ENCODE measurements at regions not wholly inside any gene's neighbourhood (a gene's known extent, or its start where the extent isn't known, plus 50 kb on each side); places are given as distances from the start of the nearest gene placed in this dataset.

GRCh38 chr5:173420108-173420507, 91.9 kb upstream of the STC2 start:
- Histone ChIP-seq H3K79me1 (ENCODE audit: low read length) (no peaks in the 10 kb centered on the region), H3K4me3 (ENCODE audit: low read depth, low read length) (no peak overlapping the region), H3K14ac (ENCODE audit: low read length) (no peak overlapping the region), H3K18ac (ENCODE audit: low read length) (no peak overlapping the region), H4K91ac (ENCODE audit: low read depth, low read length) (no peak overlapping the region), H3K4ac (ENCODE audit: low read depth, low read length) (no peak overlapping the region), H4K12ac (ENCODE audit: low read depth, low read length) (no peak overlapping the region), H3K4me1 (ENCODE audit: control insufficient read depth in 1 of 2, insufficient read depth in 2 of 2, low read length in 2 of 2) (no peaks in the 10 kb centered on the region), H3K9ac (ENCODE audit: low read length) (no peak overlapping the region), H3K27me3 (ENCODE audit: insufficient read depth, low read length) (no peaks in the 10 kb centered on the region), H2AFZ (ENCODE audit: insufficient read depth, low read length, poor library complexity) (no peak overlapping the region), H2BK120ac (ENCODE audit: insufficient read depth, low read length, poor library complexity) (no peak overlapping the region), H2AK5ac (ENCODE audit: low read length) (no peak overlapping the region), H4K8ac (ENCODE audit: low read depth, low read length) (no peak overlapping the region), H3K79me2 (ENCODE audit: control insufficient read depth, insufficient read depth, low read length, poor library complexity) (no peaks in the 10 kb centered on the region), H2BK5ac (ENCODE audit: low read depth, low read length, poor library complexity) (no peak overlapping the region), H3K9me3 (ENCODE audit: insufficient read depth, low read depth, low read length) (peaks cover 23% of the 10 kb centered on the region), H3K23ac (ENCODE audit: low read length) (no peak overlapping the region), H3K4me2 (ENCODE audit: low read length) (no peak overlapping the region), H3K27ac (ENCODE audit: low read depth, low read length) (no peak overlapping the region), H3K36me3 (ENCODE audit: control insufficient read depth in 1 of 2, insufficient read depth in 2 of 2, low read length in 2 of 2) (no peaks in the 10 kb centered on the region), H2BK12ac (ENCODE audit: low read length) (no peak overlapping the region)
- DNase-seq: no peak
- no CpG with 5 or more reads among the region's 11 CpGs for WGBS (ENCODE audit: extremely low coverage, insufficient coverage, insufficient read length)

- no peak overlapping the region for H2BK5ac ChIP-seq (ENCODE audit: low read depth, low read length, poor library complexity)
- no peaks in the 10 kb centered on the region for H3K27me3 ChIP-seq (ENCODE audit: insufficient read depth, low read length)
- H3K9ac ChIP-seq (ENCODE audit: low read length): no peak overlapping the region
- no peak overlapping the region for H4K12ac ChIP-seq (ENCODE audit: low read depth, low read length)
- no CpG with 5 or more reads among the region's 5 CpGs for WGBS (ENCODE audit: extremely low coverage, insufficient coverage, insufficient read length)
- H3K14ac ChIP-seq (ENCODE audit: low read length): no peak overlapping the region
- H3K4ac ChIP-seq (ENCODE audit: low read depth, low read length): no peak overlapping the region
- no peak overlapping the region for H3K4me3 ChIP-seq (ENCODE audit: low read depth, low read length)
- H2AK5ac ChIP-seq (ENCODE audit: low read length): no peak overlapping the region
- no peak overlapping the region for H3K23ac ChIP-seq (ENCODE audit: low read length)
- no peaks in the 10 kb centered on the region for H3K4me1 ChIP-seq (ENCODE audit: control insufficient read depth in 1 of 2, insufficient read depth in 2 of 2, low read length in 2 of 2)
- H3K79me1 ChIP-seq (ENCODE audit: low read length): no peaks in the 10 kb centered on the region
- peaks cover 15% of the 10 kb centered on the region for H3K9me3 ChIP-seq (ENCODE audit: insufficient read depth, low read depth, low read length)
- H4K8ac ChIP-seq (ENCODE audit: low read depth, low read length): no peak overlapping the region
- no peaks in the 10 kb centered on the region for H3K36me3 ChIP-seq (ENCODE audit: control insufficient read depth in 1 of 2, insufficient read depth in 2 of 2, low read length in 2 of 2)
- no peak for DNase-seq
- H4K91ac ChIP-seq (ENCODE audit: low read depth, low read length): no peak overlapping the region
- H3K27ac ChIP-seq (ENCODE audit: low read depth, low read length): no peak overlapping the region
- no peak overlapping the region for H2BK12ac ChIP-seq (ENCODE audit: low read length)
- H3K79me2 ChIP-seq (ENCODE audit: control insufficient read depth, insufficient read depth, low read length, poor library complexity): no peaks in the 10 kb centered on the region
- H2AFZ ChIP-seq (ENCODE audit: insufficient read depth, low read length, poor library complexity): no peak overlapping the region
- H3K4me2 ChIP-seq (ENCODE audit: low read length): no peak overlapping the region
- no peak overlapping the region for H3K18ac ChIP-seq (ENCODE audit: low read length)
- H2BK120ac ChIP-seq (ENCODE audit: insufficient read depth, low read length, poor library complexity): no peak overlapping the region
These were observed 85.3 kb upstream of the STC2 start for GRCh38 chr5:173413471-173413982.

GRCh38 chr5:173412566-173412965, 84.4 kb upstream of the STC2 start:
- H3K14ac ChIP-seq (ENCODE audit: low read length): no peak overlapping the region
- no peak overlapping the region for H4K12ac ChIP-seq (ENCODE audit: low read depth, low read length)
- H3K79me1 ChIP-seq (ENCODE audit: low read length): no peaks in the 10 kb centered on the region
- H3K27ac ChIP-seq (ENCODE audit: low read depth, low read length): no peak overlapping the region
- H2BK120ac ChIP-seq (ENCODE audit: insufficient read depth, low read length, poor library complexity): no peak overlapping the region
- no peaks in the 10 kb centered on the region for H3K79me2 ChIP-seq (ENCODE audit: control insufficient read depth, insufficient read depth, low read length, poor library complexity)
- no peak overlapping the region for H4K8ac ChIP-seq (ENCODE audit: low read depth, low read length)
- no peak overlapping the region for H4K91ac ChIP-seq (ENCODE audit: low read depth, low read length)
- H2BK12ac ChIP-seq (ENCODE audit: low read length): no peak overlapping the region
- H3K4ac ChIP-seq (ENCODE audit: low read depth, low read length): no peak overlapping the region
- H3K36me3 ChIP-seq (ENCODE audit: control insufficient read depth in 1 of 2, insufficient read depth in 2 of 2, low read length in 2 of 2): no peaks in the 10 kb centered on the region
- no peak overlapping the region for H2AFZ ChIP-seq (ENCODE audit: insufficient read depth, low read length, poor library complexity)
- H3K9ac ChIP-seq (ENCODE audit: low read length): no peak overlapping the region
- no peaks in the 10 kb centered on the region for H3K4me1 ChIP-seq (ENCODE audit: control insufficient read depth in 1 of 2, insufficient read depth in 2 of 2, low read length in 2 of 2)
- no peak overlapping the region for H3K23ac ChIP-seq (ENCODE audit: low read length)
- no peak overlapping the region for H3K4me3 ChIP-seq (ENCODE audit: low read depth, low read length)
- H2BK5ac ChIP-seq (ENCODE audit: low read depth, low read length, poor library complexity): no peak overlapping the region
- H3K18ac ChIP-seq (ENCODE audit: low read length): no peak overlapping the region
- H3K9me3 ChIP-seq (ENCODE audit: insufficient read depth, low read depth, low read length): peaks cover 12% of the 10 kb centered on the region
- H3K4me2 ChIP-seq (ENCODE audit: low read length): no peak overlapping the region
- DNase-seq: no peak
- H2AK5ac ChIP-seq (ENCODE audit: low read length): no peak overlapping the region
- no CpG with 5 or more reads among the region's 12 CpGs for WGBS (ENCODE audit: extremely low coverage, insufficient coverage, insufficient read length)
- H3K27me3 ChIP-seq (ENCODE audit: insufficient read depth, low read length): no peaks in the 10 kb centered on the region

GRCh38 chr5:173411791-173412555, 83.8 kb upstream of the STC2 start:
- no peak overlapping the region for H2AK5ac ChIP-seq (ENCODE audit: low read length)

More at GRCh38 chr5:173411791-173412555, 83.8 kb upstream of the STC2 start:
- no peak overlapping the region for H3K14ac ChIP-seq (ENCODE audit: low read length)
- H3K9ac ChIP-seq (ENCODE audit: low read length): no peak overlapping the region
- no peak overlapping the region for H3K18ac ChIP-seq (ENCODE audit: low read length)
- H3K36me3 ChIP-seq (ENCODE audit: control insufficient read depth in 1 of 2, insufficient read depth in 2 of 2, low read length in 2 of 2): no peaks in the 10 kb centered on the region
- H3K4me3 ChIP-seq (ENCODE audit: low read depth, low read length): no peak overlapping the region
- H3K4me1 ChIP-seq (ENCODE audit: control insufficient read depth in 1 of 2, insufficient read depth in 2 of 2, low read length in 2 of 2): no peaks in the 10 kb centered on the region
- H3K27me3 ChIP-seq (ENCODE audit: insufficient read depth, low read length): no peaks in the 10 kb centered on the region
- H4K8ac ChIP-seq (ENCODE audit: low read depth, low read length): no peak overlapping the region
- no peaks in the 10 kb centered on the region for H3K79me2 ChIP-seq (ENCODE audit: control insufficient read depth, insufficient read depth, low read length, poor library complexity)
- H2AFZ ChIP-seq (ENCODE audit: insufficient read depth, low read length, poor library complexity): no peak overlapping the region
- no peak overlapping the region for H4K12ac ChIP-seq (ENCODE audit: low read depth, low read length)
- WGBS (ENCODE audit: extremely low coverage, insufficient coverage, insufficient read length): no CpG with 5 or more reads among the region's 10 CpGs
- no peak overlapping the region for H2BK5ac ChIP-seq (ENCODE audit: low read depth, low read length, poor library complexity)
- no peak overlapping the region for H3K23ac ChIP-seq (ENCODE audit: low read length)
- no peak overlapping the region for H3K27ac ChIP-seq (ENCODE audit: low read depth, low read length)
- H4K91ac ChIP-seq (ENCODE audit: low read depth, low read length): no peak overlapping the region
- H3K4me2 ChIP-seq (ENCODE audit: low read length): no peak overlapping the region
- no peak for DNase-seq
- H3K9me3 ChIP-seq (ENCODE audit: insufficient read depth, low read depth, low read length): peaks cover 12% of the 10 kb centered on the region
- H3K79me1 ChIP-seq (ENCODE audit: low read length): no peaks in the 10 kb centered on the region
- no peak overlapping the region for H2BK12ac ChIP-seq (ENCODE audit: low read length)
- H3K4ac ChIP-seq (ENCODE audit: low read depth, low read length): no peak overlapping the region
- H2BK120ac ChIP-seq (ENCODE audit: insufficient read depth, low read length, poor library complexity): no peak overlapping the region
